Upper lobe of left lung (tissue), 6 donors: ENCODE measurements at regions not wholly inside any gene's neighbourhood (a gene's known extent, or its start where the extent isn't known, plus 50 kb on each side); places are given as distances from the start of the nearest gene placed in this dataset.

Experiments
- ATAC-seq, 2 donors: fragments of 200-7000 bp; cut with Tn5 transposase; one replicate each; pipeline ENCODE4 v1.9.1; 2022; ENCODE audit warnings: mild to moderate bottlenecking in 2 of 2, moderate library complexity in 2 of 2; ENCODE audit not compliant: low FRiP score in 2 of 2
- DNase-seq, 2 donors: peaks; one replicate each; pipeline ENCODE4 v3.0.0-alpha.2; 2019 to 2020
- H3K27ac ChIP-seq, 4 donors: fragments of 200-600 bp; sonication (generic); one replicate each; pipeline ENCODE4 v1.5.1; 2016 to 2019
- H3K27me3 ChIP-seq, 4 donors: fragments of 200-600 bp; sonication (generic); one replicate each; pipeline ENCODE4 v1.5.1; 2017 to 2019
- H3K36me3 ChIP-seq, 4 donors: fragments of 200-600 bp; sonication (generic); one replicate each; pipeline ENCODE4 v1.5.1; 2016 to 2019
- H3K4me1 ChIP-seq, 4 donors: fragments of 200-600 bp; sonication (generic); one replicate each; pipeline ENCODE4 v1.5.1; 2018 to 2019
- H3K4me3 ChIP-seq, 4 donors: fragments of 200-600 bp; sonication (generic); one replicate each; pipeline ENCODE4 v1.5.1; 2017 to 2019; ENCODE audit warnings: mild to moderate bottlenecking in 2 of 4, moderate library complexity in 1 of 4
- H3K9me3 ChIP-seq, 4 donors: fragments of 200-600 bp; sonication (generic); one replicate each; pipeline ENCODE4 v1.5.1; 2018 to 2019
- EP300 ChIP-seq, 4 donors: sonication (generic); formaldehyde crosslinking; IDR thresholded peaks; one replicate each; pipeline ENCODE4 v1.5.1; 2017; ENCODE audit warnings: antibody characterized with exemption in 4 of 4, control low read depth in 2 of 4
- POLR2A ChIP-seq, 4 donors: fragments of 450-650 bp; IDR thresholded peaks; one replicate each; pipeline ENCODE4 v1.5.1; 2016 to 2017; ENCODE audit warnings: antibody characterized with exemption in 4 of 4, mild to moderate bottlenecking in 2 of 4
- POLR2AphosphoS5 ChIP-seq, 2 donors: sonication (generic); formaldehyde crosslinking; IDR thresholded peaks; one replicate each; pipeline ENCODE4 v1.5.1; 2017; ENCODE audit warnings: antibody characterized with exemption in 2 of 2
- WGBS, 2 donors: methylation state at CpG; one replicate each; pipeline ENCODE4 v1.1.5; 2017 to 2018; 5-methylcytosine and 5-hydroxymethylcytosine counted together
- TF ChIP-seq, protein P1 (sequence below), 6 experiments: fragments of 450-650 bp in 4 of 6; fragments of 200-600 bp in 2 of 6; sonication (generic) in 2 of 6; IDR thresholded peaks; one replicate each; pipeline ENCODE4 v1.5.1; 2016 to 2019; ENCODE audit warnings: antibody characterized with exemption in 6 of 6
- donor health status: DM: no; HTN: no; CAD: no; lungs with moderate emphysema.
- donor health status: DM: no; HTN: yes; CAD: no; lungs with severe emphysema.

DNA sequence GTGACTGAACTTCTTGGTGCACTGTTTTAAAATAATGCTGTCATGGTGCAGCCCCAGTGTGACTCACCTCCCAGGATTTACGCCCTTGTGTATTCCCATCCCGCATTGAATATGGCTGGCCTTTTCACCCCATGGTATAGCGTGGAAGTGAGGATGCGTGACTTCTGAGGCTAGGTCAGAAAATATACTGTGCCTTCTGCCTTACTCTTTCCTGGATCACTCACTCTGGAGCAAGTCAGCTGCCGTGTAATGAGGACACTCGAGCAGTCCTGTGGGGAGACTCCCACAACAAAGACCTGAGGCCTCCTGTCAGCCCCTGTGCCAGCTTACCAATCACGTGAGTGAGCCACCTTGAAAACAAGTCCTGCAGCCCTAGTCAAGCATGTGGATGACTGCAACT lies 471.9 kb upstream of the KIRREL3 start:
- TF ChIP-seq POLR2A (IDR thresholded peaks at IDR 0.05) (no peak), POLR2AphosphoS5 (IDR thresholded peaks at IDR 0.05) (no peak), EP300 (IDR thresholded peaks at IDR 0.05) (no peak)
- TF ChIP-seq, protein P1, sequence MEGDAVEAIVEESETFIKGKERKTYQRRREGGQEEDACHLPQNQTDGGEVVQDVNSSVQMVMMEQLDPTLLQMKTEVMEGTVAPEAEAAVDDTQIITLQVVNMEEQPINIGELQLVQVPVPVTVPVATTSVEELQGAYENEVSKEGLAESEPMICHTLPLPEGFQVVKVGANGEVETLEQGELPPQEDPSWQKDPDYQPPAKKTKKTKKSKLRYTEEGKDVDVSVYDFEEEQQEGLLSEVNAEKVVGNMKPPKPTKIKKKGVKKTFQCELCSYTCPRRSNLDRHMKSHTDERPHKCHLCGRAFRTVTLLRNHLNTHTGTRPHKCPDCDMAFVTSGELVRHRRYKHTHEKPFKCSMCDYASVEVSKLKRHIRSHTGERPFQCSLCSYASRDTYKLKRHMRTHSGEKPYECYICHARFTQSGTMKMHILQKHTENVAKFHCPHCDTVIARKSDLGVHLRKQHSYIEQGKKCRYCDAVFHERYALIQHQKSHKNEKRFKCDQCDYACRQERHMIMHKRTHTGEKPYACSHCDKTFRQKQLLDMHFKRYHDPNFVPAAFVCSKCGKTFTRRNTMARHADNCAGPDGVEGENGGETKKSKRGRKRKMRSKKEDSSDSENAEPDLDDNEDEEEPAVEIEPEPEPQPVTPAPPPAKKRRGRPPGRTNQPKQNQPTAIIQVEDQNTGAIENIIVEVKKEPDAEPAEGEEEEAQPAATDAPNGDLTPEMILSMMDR (IDR thresholded peaks at IDR 0.05) = no peak
- 94 to 98% methylated on average over 5 to 7 of the region's 7 CpGs for WGBS, 2 donors
- Histone ChIP-seq H3K4me3 (no peak overlapping the region), H3K27ac (no peak overlapping the region), H3K9me3 (no peaks in the 10 kb centered on the region), H3K27me3 (no peaks in the 10 kb centered on the region), H3K4me1 (no peaks in the 10 kb centered on the region), H3K36me3 (no peaks in the 10 kb centered on the region)
- ATAC-seq = no peak
- no peak for DNase-seq

- no peak for ATAC-seq
- no peak for DNase-seq
Measured at GRCh38 chr11:127471662-127472061, 471.1 kb upstream of the KIRREL3 start.

DNA sequence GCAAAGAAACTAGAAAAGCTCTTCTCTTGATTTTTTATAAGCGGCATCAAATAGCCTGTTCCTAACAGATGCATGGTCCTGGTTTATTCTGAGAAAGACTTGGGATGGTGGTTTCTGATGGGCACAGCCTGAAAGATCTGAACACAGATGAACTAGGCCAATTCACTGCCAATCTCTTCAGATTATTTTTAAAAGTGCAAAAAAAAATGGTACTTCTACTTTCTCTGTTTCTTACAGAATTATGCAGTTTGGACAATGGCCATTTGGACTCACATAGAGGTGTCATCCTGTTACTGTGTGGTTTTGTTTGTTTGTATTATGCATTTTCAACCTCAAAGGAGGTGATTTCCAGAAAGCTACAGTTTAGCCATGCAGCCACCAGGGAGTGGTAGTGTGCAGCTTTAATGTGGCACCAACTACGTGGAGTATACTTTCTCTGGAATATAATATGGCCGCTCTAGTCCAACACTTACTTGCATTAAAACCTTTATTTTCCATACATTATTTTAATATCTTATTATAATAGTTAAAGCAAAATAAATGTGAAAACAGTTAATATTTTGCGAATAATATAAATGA lies 469.8 kb upstream of the KIRREL3 start:
- ATAC-seq = no peak
- 77 to 78% methylated on average over 4 of the region's 4 CpGs for WGBS, 2 donors

More at GRCh38 chr11:127471662-127472061, 471.1 kb upstream of the KIRREL3 start:
- Histone ChIP-seq H3K4me3 (no peak overlapping the region), H3K27ac (no peak overlapping the region), H3K36me3 (no peaks in the 10 kb centered on the region), H3K4me1 (no peaks in the 10 kb centered on the region), H3K27me3 (no peaks in the 10 kb centered on the region), H3K9me3 (no peaks in the 10 kb centered on the region)
- TF ChIP-seq EP300 (IDR thresholded peaks at IDR 0.05) (no peak), POLR2AphosphoS5 (IDR thresholded peaks at IDR 0.05) (no peak), POLR2A (IDR thresholded peaks at IDR 0.05) (no peak)
- TF ChIP-seq, protein P1 (IDR thresholded peaks at IDR 0.05) = no peak
- 95 to 96% methylated on average over 3 of the region's 3 CpGs for WGBS, 2 donors

DNA sequence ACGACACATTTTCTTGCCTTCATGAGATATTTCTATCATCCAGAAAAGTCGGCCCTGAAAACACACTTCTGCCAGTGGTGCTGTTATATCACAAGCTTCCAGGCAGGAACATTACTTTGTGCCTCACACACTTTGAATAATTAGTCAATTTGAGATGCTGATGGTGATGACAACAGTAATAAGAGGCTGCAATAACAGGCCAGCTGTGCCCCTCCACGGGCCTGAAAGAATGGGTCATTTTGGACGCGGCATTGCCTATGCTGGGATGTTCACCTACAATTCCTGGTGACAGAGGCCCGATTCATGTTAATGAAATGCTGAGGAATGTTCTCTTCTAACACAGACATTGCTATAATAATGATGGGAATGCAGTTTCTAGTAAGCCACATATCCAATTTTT lies 463.8 kb upstream of the KIRREL3 start:
- TF ChIP-seq POLR2AphosphoS5 (IDR thresholded peaks at IDR 0.05) (no peak), POLR2A (IDR thresholded peaks at IDR 0.05) (no peak), EP300 (IDR thresholded peaks at IDR 0.05) (no peak)
- TF ChIP-seq, protein P1 (IDR thresholded peaks at IDR 0.05) = no peak
- H3K9me3 ChIP-seq = no peaks in the 10 kb centered on the region

More for the DNA sequence above, 469.8 kb upstream of the KIRREL3 start:
- Histone ChIP-seq H3K4me3 (no peak overlapping the region), H3K4me1 (no peaks in the 10 kb centered on the region), H3K9me3 (no peaks in the 10 kb centered on the region), H3K27ac (no peak overlapping the region), H3K36me3 (no peaks in the 10 kb centered on the region), H3K27me3 (no peaks in the 10 kb centered on the region)
- TF ChIP-seq EP300 (IDR thresholded peaks at IDR 0.05) = no peak
- TF ChIP-seq, protein P1 (IDR thresholded peaks at IDR 0.05) = peak in 4 of 6 experiments; percentile 11 to 33 (median 26)
- DNase-seq = no peak

DNA sequence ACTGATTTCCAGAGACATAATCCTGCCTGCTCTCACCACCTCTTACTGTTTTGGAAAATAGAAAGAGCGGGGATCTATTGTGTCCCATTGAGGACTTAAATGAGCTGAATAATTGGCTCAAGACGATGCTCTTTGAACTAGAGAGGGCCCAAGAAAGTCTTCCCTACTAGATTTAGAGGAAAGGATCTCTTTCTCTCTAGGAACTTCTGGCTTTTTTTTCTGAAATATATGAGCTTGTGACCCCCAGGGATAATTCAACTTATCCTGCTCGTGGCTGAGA lies 461.4 kb upstream of the KIRREL3 start:
- no peaks in the 10 kb centered on the region for H3K4me1 ChIP-seq
- H3K36me3 ChIP-seq = no peaks in the 10 kb centered on the region
- H3K9me3 ChIP-seq = no peaks in the 10 kb centered on the region
- no peak for TF ChIP-seq POLR2AphosphoS5 (IDR thresholded peaks at IDR 0.05)
- TF ChIP-seq, protein P1 (IDR thresholded peaks at IDR 0.05) = no peak
- no peak for TF ChIP-seq EP300 (IDR thresholded peaks at IDR 0.05)
- TF ChIP-seq POLR2A (IDR thresholded peaks at IDR 0.05) = no peak
- H3K27ac ChIP-seq = no peak overlapping the region
- ATAC-seq = no peak
- H3K4me3 ChIP-seq = no peak overlapping the region
- 83 to 93% methylated on average over 3 of the region's 3 CpGs for WGBS, 2 donors
- DNase-seq = no peak
- no peaks in the 10 kb centered on the region for H3K27me3 ChIP-seq

More for the DNA sequence above, 463.8 kb upstream of the KIRREL3 start:
- Histone ChIP-seq H3K4me1 (no peaks in the 10 kb centered on the region), H3K4me3 (no peak overlapping the region), H3K27me3 (no peaks in the 10 kb centered on the region), H3K36me3 (no peaks in the 10 kb centered on the region), H3K27ac (no peak overlapping the region)
- WGBS, 2 donors = 81 to 84% methylated on average over 6 of the region's 6 CpGs
- no peak for ATAC-seq
- DNase-seq = no peak
